ENCODE measurements at regions not wholly inside any gene's neighbourhood (a gene's known extent, or its start where the extent isn't known, plus 50 kb on each side); places are given as distances from the start of the nearest gene placed in this dataset.

GRCh38 chr7:65230231-65230630 lies 143.4 kb upstream of the ZNF92 start:
- no peak for TF ChIP-seq EZH2 (IDR thresholded peaks at IDR 0.05; ENCODE audit: borderline replicate concordance, low read length)
- TF ChIP-seq, protein P1, sequence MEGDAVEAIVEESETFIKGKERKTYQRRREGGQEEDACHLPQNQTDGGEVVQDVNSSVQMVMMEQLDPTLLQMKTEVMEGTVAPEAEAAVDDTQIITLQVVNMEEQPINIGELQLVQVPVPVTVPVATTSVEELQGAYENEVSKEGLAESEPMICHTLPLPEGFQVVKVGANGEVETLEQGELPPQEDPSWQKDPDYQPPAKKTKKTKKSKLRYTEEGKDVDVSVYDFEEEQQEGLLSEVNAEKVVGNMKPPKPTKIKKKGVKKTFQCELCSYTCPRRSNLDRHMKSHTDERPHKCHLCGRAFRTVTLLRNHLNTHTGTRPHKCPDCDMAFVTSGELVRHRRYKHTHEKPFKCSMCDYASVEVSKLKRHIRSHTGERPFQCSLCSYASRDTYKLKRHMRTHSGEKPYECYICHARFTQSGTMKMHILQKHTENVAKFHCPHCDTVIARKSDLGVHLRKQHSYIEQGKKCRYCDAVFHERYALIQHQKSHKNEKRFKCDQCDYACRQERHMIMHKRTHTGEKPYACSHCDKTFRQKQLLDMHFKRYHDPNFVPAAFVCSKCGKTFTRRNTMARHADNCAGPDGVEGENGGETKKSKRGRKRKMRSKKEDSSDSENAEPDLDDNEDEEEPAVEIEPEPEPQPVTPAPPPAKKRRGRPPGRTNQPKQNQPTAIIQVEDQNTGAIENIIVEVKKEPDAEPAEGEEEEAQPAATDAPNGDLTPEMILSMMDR (IDR thresholded peaks at IDR 0.05; ENCODE audit: low read length): no peak
